Mucosa of descending colon (tissue), 3 donors: ENCODE measurements at regions not wholly inside any gene's neighbourhood (a gene's known extent, or its start where the extent isn't known, plus 50 kb on each side); places are given as distances from the start of the nearest gene placed in this dataset.

Source experiments
- ATAC-seq: fragments of 200-7000 bp; cut with Tn5 transposase; one replicate; pipeline ENCODE4 v1.9.1; 2020; ENCODE audit warnings: mild to moderate bottlenecking, moderate library complexity
- DNase-seq, 3 donors: peaks; one replicate each; pipeline ENCODE4 v3.0.0-alpha.2; 2020
- H3K36me3 ChIP-seq: fragments of 200-600 bp; one replicate; pipeline ENCODE4 v1.8.0; 2021; ENCODE audit warnings: low read depth, mild to moderate bottlenecking
- H3K4me1 ChIP-seq: fragments of 200-600 bp; one replicate; pipeline ENCODE4 v1.8.0; 2021; ENCODE audit warnings: low read depth, mild to moderate bottlenecking
- H3K4me3 ChIP-seq: fragments of 200-600 bp; one replicate; pipeline ENCODE4 v1.8.0; 2021; ENCODE audit warnings: mild to moderate bottlenecking
- H3K9me3 ChIP-seq: fragments of 200-600 bp; one replicate; pipeline ENCODE4 v1.8.0; 2021; ENCODE audit warnings: mild to moderate bottlenecking
- intact Hi-C, 2 donors: fragments of 100-400 bp; cut with DNase I in 1 of 2; cut with micrococcal nuclease in 1 of 2; formaldehyde crosslinking; loops; one replicate each; pipeline versions ENCODE4 v1.11.0 to v1.11.1; 2022; cut with DNase I, micrococcal nuclease
- TF ChIP-seq, protein P1 (sequence below): fragments of 200-600 bp; IDR thresholded peaks from one replicate; pipeline ENCODE4 v1.8.0; 2022; ENCODE audit warnings: antibody characterized with exemption, mild to moderate bottlenecking
- donor health status: DM: no; HTN: no; CAD: no; lungs with moderate emphysema.
- donor health status: DM: no; HTN: no; CAD: no.
- donor health status: DM: no; HTN: yes; CAD: no.

DNA sequence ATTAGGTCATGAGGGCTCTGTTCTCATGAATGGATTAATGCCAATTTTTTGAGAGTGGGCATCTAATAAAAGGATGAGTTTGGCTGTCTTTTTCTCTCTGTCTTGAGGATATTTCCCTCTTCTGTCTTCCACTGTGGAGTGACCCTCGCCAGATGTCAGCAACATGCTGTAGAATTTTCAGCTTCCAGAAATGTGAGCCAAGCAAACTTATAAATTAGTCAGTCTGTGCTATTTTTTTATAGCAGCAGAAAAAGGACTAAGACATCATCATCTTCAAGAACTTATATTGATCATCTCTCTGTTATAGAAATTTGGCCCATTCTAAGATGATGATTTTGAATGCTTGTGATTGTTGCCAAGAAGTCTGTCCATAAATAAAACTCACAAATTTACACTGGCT is 431.4 kb downstream of the FGF9 start:
- intact Hi-C loops, result no loop called here
- H3K4me1 ChIP-seq, result no peaks in the 10 kb centered on the region
- H3K4me3 ChIP-seq, result no peak overlapping the region
- no peaks in the 10 kb centered on the region for H3K36me3 ChIP-seq
- ATAC-seq, result no peak
- peaks cover 5% of the 10 kb centered on the region for H3K9me3 ChIP-seq
- DNase-seq, result no peak
- TF ChIP-seq, protein P1, sequence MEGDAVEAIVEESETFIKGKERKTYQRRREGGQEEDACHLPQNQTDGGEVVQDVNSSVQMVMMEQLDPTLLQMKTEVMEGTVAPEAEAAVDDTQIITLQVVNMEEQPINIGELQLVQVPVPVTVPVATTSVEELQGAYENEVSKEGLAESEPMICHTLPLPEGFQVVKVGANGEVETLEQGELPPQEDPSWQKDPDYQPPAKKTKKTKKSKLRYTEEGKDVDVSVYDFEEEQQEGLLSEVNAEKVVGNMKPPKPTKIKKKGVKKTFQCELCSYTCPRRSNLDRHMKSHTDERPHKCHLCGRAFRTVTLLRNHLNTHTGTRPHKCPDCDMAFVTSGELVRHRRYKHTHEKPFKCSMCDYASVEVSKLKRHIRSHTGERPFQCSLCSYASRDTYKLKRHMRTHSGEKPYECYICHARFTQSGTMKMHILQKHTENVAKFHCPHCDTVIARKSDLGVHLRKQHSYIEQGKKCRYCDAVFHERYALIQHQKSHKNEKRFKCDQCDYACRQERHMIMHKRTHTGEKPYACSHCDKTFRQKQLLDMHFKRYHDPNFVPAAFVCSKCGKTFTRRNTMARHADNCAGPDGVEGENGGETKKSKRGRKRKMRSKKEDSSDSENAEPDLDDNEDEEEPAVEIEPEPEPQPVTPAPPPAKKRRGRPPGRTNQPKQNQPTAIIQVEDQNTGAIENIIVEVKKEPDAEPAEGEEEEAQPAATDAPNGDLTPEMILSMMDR, result no peak

DNA sequence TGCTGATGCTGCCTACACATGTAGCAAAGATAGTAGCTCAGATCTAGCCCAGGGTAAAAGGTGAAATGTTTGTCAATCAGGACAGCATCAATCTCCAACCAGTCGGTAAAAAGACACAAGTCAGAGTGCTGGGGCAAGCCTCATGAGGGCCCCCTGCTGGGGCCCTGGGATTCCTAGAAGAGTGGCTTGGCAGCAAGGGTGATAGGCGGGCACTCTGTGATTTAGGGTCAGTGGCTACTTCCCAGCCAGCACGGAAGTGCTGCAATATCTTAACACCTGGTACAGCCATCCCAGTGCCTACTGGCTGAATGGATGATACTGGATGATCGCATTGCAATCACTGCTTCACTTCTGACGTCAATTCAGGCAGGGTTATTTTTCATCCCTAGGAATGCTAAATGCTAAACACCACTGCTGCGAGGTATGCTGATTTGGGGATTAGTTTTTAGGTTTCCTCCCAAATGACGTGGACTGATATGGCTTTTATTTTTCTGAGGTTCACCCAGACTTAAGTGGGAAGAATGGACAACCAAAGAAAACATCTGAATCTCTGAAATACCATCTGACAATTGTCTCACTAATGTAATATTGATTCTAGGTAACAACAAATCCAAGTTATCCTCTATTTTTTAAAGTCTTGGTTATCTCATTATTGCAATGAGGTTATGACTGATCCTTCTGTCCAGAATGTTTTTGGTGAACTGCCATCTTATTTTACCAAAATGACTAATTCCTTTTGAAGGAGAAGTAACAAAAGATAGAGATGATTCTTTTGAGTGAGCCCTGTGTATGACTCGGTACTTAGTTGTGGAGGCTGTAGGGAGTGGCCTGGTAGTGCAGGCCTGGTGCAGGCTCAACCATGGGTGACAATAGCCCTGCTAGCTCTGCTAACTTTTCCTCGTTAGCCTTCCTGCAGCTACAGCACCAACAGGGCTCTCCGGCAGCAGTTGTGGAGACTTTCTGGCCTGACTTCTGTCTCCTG is 432.5 kb downstream of the FGF9 start:
- no peak overlapping the region for H3K4me3 ChIP-seq
- DNase-seq (peak in 2 of 3 donors; percentile 34 to 39), ATAC-seq (peak; percentile 41)
- H3K9me3 ChIP-seq, result peaks cover 5% of the 10 kb centered on the region
- intact Hi-C loops, result no loop called here
- H3K4me1 ChIP-seq, result no peaks in the 10 kb centered on the region
- H3K36me3 ChIP-seq, result no peaks in the 10 kb centered on the region
- TF ChIP-seq, protein P1, result no peak

DNA sequence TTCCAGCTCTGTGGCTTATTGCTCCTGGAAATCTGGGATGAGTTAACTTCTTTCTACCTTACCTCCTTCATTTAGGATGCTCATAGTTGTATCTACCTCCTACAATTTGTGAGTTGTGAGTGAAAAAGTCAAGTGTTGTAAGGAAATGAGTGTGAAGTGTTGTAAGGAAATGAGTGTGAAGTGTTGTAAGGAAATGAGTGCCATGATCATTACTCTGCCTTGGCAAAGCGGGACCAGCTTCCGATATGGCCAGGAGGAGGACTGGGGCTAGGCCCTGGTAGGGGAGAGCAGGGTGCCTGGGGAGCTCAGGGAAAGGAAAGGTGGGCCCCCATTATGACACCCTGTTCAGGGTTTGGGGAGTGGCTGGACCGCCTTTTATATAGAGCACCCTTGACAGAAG is 435.2 kb downstream of the FGF9 start:
- Histone ChIP-seq H3K9me3 (no peaks in the 10 kb centered on the region), H3K36me3 (no peaks in the 10 kb centered on the region), H3K4me3 (no peak overlapping the region), H3K4me1 (no peaks in the 10 kb centered on the region)
- TF ChIP-seq, protein P1, result no peak
- intact Hi-C loops, result no loop called here
- DNase-seq, result no peak
- ATAC-seq, result no peak

DNA sequence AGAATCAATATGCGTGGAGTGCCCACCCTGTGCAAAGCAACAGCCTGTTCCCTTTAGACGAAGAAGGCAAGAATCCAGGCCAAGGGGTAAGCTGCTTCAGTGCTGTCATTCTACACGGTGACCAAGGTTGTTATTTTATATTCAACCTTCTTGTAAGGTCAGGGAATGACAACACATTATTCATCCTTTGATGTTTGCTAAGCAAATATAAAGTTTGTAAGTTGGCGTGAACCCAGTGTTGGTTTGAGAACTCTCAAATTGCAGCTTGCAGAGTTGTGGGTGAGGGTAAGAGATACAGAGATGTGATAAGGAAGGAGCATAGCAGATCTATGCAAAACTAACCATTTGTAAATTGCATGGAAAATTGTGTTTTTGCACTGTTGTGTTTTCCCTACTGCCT is 436.7 kb downstream of the FGF9 start:
- TF ChIP-seq, protein P1, result no peak
- Histone ChIP-seq H3K4me3 (no peak overlapping the region), H3K9me3 (no peaks in the 10 kb centered on the region), H3K4me1 (no peaks in the 10 kb centered on the region), H3K36me3 (no peaks in the 10 kb centered on the region)
- ATAC-seq (peak; percentile 79), DNase-seq (peak in 1 of 3 donors; percentile 56)
- intact Hi-C loops, result no loop called here

DNA sequence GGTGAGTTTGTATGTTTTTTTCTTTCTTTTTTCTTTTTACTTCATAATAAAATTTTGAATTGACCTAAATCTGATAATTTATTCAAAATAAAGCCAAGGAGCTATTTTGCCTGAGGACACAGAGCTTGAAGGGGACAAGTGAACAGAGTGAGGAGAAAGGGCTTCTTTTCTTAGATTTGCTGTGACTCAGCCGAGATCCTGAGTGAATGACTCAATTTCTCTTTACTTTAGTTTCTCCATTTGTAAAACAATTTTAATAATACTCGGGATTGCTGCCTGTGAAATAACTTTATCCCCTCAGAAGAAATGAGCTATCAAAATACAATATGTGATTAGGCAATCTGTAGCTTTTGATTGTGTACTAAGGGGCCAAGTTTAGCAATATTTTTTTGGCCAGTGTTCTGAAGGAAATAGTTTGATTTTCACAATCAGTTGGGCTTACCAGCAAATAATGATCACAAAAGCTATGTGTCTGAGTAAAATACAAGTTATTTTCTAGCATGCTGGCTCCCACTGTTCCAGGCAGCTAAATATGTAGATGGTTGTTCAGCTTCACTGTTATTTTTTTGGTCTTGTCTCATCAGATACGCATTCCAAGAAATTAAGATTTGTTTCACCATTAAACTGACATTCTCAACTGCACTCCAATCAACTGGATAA is 437.5 kb downstream of the FGF9 start:
- Histone ChIP-seq H3K4me1 (no peaks in the 10 kb centered on the region), H3K4me3 (no peak overlapping the region), H3K9me3 (no peaks in the 10 kb centered on the region), H3K36me3 (no peaks in the 10 kb centered on the region)
- TF ChIP-seq, protein P1, result no peak
- intact Hi-C loops, result no loop called here
- DNase-seq, result no peak
- ATAC-seq, result no peak
